ENCODE measurements at regions not wholly inside any gene's neighbourhood (a gene's known extent, or its start where the extent isn't known, plus 50 kb on each side); places are given as distances from the start of the nearest gene placed in this dataset.

DNA sequence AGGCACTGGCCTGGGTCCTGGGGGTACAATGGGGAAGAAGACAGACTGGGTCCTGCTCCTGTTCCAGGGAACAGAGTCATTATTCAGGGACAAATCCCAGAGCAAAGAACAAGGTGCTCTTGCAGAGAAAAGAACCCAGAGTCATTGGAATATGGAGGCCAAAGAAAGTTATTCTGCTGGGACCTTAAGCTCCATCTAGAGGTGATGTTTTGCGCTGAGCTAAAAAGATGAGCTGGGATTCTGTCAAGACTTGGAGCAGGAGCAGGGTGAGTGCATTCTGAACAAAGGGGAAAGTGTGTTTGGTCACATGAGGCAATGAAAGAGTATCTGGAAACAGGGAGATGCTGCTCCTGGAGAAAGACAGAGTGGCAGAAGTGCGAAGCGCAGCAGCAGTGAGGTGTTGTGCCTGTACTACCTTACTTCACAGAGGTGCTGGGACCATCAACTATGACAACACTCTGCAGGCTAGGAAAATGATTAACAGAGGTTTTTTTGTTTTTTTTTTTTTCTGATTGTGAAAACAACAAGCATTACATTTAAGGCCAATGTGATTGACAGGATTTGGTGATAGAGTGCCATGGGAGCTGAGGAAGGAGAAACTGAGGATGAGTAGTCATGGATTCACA, 95.3 kb upstream of the TNFSF11 start:
- H3K36me3 ChIP-seq (ENCODE audit: insufficient read depth, low read length), result no peaks in the 10 kb centered on the region
- no peak for TF ChIP-seq POLR2AphosphoS5 (IDR thresholded peaks at IDR 0.05)
- TF ChIP-seq, protein P1, sequence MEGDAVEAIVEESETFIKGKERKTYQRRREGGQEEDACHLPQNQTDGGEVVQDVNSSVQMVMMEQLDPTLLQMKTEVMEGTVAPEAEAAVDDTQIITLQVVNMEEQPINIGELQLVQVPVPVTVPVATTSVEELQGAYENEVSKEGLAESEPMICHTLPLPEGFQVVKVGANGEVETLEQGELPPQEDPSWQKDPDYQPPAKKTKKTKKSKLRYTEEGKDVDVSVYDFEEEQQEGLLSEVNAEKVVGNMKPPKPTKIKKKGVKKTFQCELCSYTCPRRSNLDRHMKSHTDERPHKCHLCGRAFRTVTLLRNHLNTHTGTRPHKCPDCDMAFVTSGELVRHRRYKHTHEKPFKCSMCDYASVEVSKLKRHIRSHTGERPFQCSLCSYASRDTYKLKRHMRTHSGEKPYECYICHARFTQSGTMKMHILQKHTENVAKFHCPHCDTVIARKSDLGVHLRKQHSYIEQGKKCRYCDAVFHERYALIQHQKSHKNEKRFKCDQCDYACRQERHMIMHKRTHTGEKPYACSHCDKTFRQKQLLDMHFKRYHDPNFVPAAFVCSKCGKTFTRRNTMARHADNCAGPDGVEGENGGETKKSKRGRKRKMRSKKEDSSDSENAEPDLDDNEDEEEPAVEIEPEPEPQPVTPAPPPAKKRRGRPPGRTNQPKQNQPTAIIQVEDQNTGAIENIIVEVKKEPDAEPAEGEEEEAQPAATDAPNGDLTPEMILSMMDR (IDR thresholded peaks at IDR 0.05; ENCODE audit: poor library complexity, severe bottlenecking), result peak; percentile 36
- no peak overlapping the region for H2AFZ ChIP-seq (ENCODE audit: low read depth, low read length)
- H3K27me3 ChIP-seq (ENCODE audit: insufficient read depth, low read depth, low read length), result no peaks in the 10 kb centered on the region
- H3K9me2 ChIP-seq (ENCODE audit: insufficient read depth, low read length), result no peaks in the 10 kb centered on the region
- no peak overlapping the region for H3K4me2 ChIP-seq (ENCODE audit: low read length)
- no peaks in the 10 kb centered on the region for H4K20me1 ChIP-seq (ENCODE audit: insufficient read depth)
- no peak overlapping the region for H3K4me3 ChIP-seq (ENCODE audit: low read length)
- no peak overlapping the region for H3K27ac ChIP-seq (ENCODE audit: low read length)
- no peaks in the 10 kb centered on the region for H3F3A ChIP-seq (ENCODE audit: insufficient read depth, low read length, poor library complexity, severe bottlenecking)
- no peaks in the 10 kb centered on the region for H3K79me2 ChIP-seq (replicated peaks; ENCODE audit: insufficient read depth, low read length)
- no peak overlapping the region for H3K9ac ChIP-seq (ENCODE audit: low read length)
- H3K9me3 ChIP-seq (ENCODE audit: low read length), result no peaks in the 10 kb centered on the region

DNA sequence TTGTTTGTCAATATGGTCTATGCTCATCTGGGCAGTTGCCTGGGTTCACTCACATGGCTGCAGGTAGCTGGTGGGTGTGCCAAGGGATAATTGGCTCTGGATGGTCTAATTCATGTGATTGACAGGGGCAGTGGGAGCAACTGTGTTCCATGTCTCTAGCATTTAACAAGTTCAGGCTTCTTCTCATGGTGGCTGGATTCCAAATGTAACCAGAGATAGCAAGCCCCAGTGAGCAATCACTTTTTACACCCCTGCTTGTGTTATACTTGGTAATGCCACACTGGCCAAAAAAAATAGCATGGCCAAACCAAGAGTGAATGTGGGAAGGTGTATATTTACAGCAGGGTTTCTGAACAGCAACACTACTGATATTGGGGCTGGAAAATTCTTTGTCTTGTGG, 89.6 kb upstream of the TNFSF11 start:
- Histone ChIP-seq H3K4me2 (ENCODE audit: low read length) (no peak overlapping the region), H3K4me3 (ENCODE audit: low read length) (no peak overlapping the region), H3K27me3 (ENCODE audit: insufficient read depth, low read depth, low read length) (no peaks in the 10 kb centered on the region), H3K9me2 (ENCODE audit: insufficient read depth, low read length) (no peaks in the 10 kb centered on the region), H4K20me1 (ENCODE audit: insufficient read depth) (no peaks in the 10 kb centered on the region), H3F3A (ENCODE audit: insufficient read depth, low read length, poor library complexity, severe bottlenecking) (no peaks in the 10 kb centered on the region), H2AFZ (ENCODE audit: low read depth, low read length) (no peak overlapping the region), H3K79me2 (replicated peaks; ENCODE audit: insufficient read depth, low read length) (no peaks in the 10 kb centered on the region), H3K9me3 (ENCODE audit: low read length) (no peaks in the 10 kb centered on the region), H3K36me3 (ENCODE audit: insufficient read depth, low read length) (no peaks in the 10 kb centered on the region), H3K27ac (ENCODE audit: low read length) (no peak overlapping the region), H3K9ac (ENCODE audit: low read length) (no peak overlapping the region)
- TF ChIP-seq TAF1 (IDR thresholded peaks at IDR 0.05; ENCODE audit: low read depth), result no peak

DNA sequence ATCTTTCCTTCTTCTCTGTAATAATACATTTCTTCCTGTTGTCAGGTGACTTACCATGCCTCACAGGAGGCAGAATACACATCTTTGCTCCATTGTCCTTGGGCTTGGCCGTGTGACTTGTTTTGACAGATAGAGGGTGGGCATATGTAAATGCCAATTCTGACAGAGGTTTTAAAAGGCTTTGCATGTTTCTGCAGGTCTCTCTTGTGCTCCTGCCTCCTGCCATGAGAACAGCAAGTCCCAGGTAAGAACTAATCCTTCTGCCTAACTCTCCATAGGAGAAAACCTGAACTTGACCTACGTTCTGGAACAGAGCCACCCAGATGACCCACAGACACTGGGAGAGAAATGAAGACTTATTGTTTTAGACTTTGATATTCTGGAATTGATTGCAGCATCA, 88.7 kb upstream of the TNFSF11 start:
- H3K9me3 ChIP-seq (ENCODE audit: low read length), result no peaks in the 10 kb centered on the region
- no peaks in the 10 kb centered on the region for H3K36me3 ChIP-seq (ENCODE audit: insufficient read depth, low read length)
- TF ChIP-seq, protein P1 (IDR thresholded peaks at IDR 0.05; ENCODE audit: poor library complexity, severe bottlenecking), result no peak
- no peak for TF ChIP-seq EP300 (conservative IDR thresholded peaks at IDR 0.05; ENCODE audit: poor library complexity, severe bottlenecking)
- TF ChIP-seq POLR2AphosphoS5 (IDR thresholded peaks at IDR 0.05), result no peak
- TF ChIP-seq EZH2 (IDR thresholded peaks at IDR 0.05; ENCODE audit: borderline replicate concordance, insufficient read depth, low read length, poor library complexity, severe bottlenecking), result no peak
- TF ChIP-seq SMC3 (conservative IDR thresholded peaks at IDR 0.05; ENCODE audit: poor library complexity), result no peak
- TF ChIP-seq, protein P2, sequence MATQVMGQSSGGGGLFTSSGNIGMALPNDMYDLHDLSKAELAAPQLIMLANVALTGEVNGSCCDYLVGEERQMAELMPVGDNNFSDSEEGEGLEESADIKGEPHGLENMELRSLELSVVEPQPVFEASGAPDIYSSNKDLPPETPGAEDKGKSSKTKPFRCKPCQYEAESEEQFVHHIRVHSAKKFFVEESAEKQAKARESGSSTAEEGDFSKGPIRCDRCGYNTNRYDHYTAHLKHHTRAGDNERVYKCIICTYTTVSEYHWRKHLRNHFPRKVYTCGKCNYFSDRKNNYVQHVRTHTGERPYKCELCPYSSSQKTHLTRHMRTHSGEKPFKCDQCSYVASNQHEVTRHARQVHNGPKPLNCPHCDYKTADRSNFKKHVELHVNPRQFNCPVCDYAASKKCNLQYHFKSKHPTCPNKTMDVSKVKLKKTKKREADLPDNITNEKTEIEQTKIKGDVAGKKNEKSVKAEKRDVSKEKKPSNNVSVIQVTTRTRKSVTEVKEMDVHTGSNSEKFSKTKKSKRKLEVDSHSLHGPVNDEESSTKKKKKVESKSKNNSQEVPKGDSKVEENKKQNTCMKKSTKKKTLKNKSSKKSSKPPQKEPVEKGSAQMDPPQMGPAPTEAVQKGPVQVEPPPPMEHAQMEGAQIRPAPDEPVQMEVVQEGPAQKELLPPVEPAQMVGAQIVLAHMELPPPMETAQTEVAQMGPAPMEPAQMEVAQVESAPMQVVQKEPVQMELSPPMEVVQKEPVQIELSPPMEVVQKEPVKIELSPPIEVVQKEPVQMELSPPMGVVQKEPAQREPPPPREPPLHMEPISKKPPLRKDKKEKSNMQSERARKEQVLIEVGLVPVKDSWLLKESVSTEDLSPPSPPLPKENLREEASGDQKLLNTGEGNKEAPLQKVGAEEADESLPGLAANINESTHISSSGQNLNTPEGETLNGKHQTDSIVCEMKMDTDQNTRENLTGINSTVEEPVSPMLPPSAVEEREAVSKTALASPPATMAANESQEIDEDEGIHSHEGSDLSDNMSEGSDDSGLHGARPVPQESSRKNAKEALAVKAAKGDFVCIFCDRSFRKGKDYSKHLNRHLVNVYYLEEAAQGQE (IDR thresholded peaks at IDR 0.05; ENCODE audit: borderline replicate concordance), result no peak
- TF ChIP-seq TAF1 (IDR thresholded peaks at IDR 0.05; ENCODE audit: low read depth), result no peak
- TF ChIP-seq RAD21 (conservative IDR thresholded peaks at IDR 0.05), result no peak
- TF ChIP-seq MXI1 (conservative IDR thresholded peaks at IDR 0.05; ENCODE audit: poor library complexity, severe bottlenecking), result no peak

More for the DNA sequence above, 88.7 kb upstream of the TNFSF11 start:
- no peak overlapping the region for H2AFZ ChIP-seq (ENCODE audit: low read depth, low read length)
- H4K20me1 ChIP-seq (ENCODE audit: insufficient read depth), result no peaks in the 10 kb centered on the region
- no peaks in the 10 kb centered on the region for H3F3A ChIP-seq (ENCODE audit: insufficient read depth, low read length, poor library complexity, severe bottlenecking)
- no peak overlapping the region for H3K9ac ChIP-seq (ENCODE audit: low read length)
- H3K4me3 ChIP-seq (ENCODE audit: low read length), result no peak overlapping the region
- no peak overlapping the region for H3K27ac ChIP-seq (ENCODE audit: low read length)
- H3K79me2 ChIP-seq (replicated peaks; ENCODE audit: insufficient read depth, low read length), result no peaks in the 10 kb centered on the region
- no peaks in the 10 kb centered on the region for H3K27me3 ChIP-seq (ENCODE audit: insufficient read depth, low read depth, low read length)
- no peak overlapping the region for H3K4me2 ChIP-seq (ENCODE audit: low read length)
- H3K9me2 ChIP-seq (ENCODE audit: insufficient read depth, low read length), result no peaks in the 10 kb centered on the region

Measured in neural cell (in vitro differentiated cells).